Lower leg skin (tissue), 4 donors: ENCODE measurements at regions not wholly inside any gene's neighbourhood (a gene's known extent, or its start where the extent isn't known, plus 50 kb on each side); places are given as distances from the start of the nearest gene placed in this dataset.

ENCODE experiments used
- DNase-seq, 2 donors: peaks; one replicate each; pipeline ENCODE4 v3.0.0-alpha.2; 2019; ENCODE audit warnings: low spot score in 2 of 2
- H3K4me3 ChIP-seq: fragments of 200-600 bp; sonication (generic); 2 replicates; pipeline ENCODE4 v1.5.1; 2017; ENCODE audit warnings: mild to moderate bottlenecking, low read depth; ENCODE audit not compliant: poor library complexity, severe bottlenecking
- CTCF ChIP-seq, 3 donors: fragments of 450-650 bp; IDR thresholded peaks; one replicate each; pipeline ENCODE4 v1.5.1; 2016; ENCODE audit warnings: antibody characterized with exemption in 3 of 3, mild to moderate bottlenecking in 3 of 3, moderate library complexity in 2 of 3
- POLR2A ChIP-seq, 2 donors: fragments of 450-650 bp; IDR thresholded peaks; one replicate each; pipeline ENCODE4 v1.6.1; 2016 to 2017; ENCODE audit warnings: antibody characterized with exemption in 2 of 2, mild to moderate bottlenecking in 1 of 2, moderate library complexity in 1 of 2
- WGBS, 2 donors: methylation state at CpG; one replicate each; pipeline ENCODE4 v1.1.5; 2018; 5-methylcytosine and 5-hydroxymethylcytosine counted together
- intact Hi-C: fragments of 100-400 bp; cut with DNase I; formaldehyde crosslinking; loops from one replicate; pipeline ENCODE4 v1.15.0; 2023; ENCODE audit warnings: low total_unique reads

GRCh38 chr20:7601431-7601830 lies 338.8 kb downstream of the HAO1 start:
- intact Hi-C loops: no loop called here
- 32 to 57% methylated on average over 1 of the region's 1 CpG for WGBS, 2 donors
- no peak overlapping the region for H3K4me3 ChIP-seq
- no peak for DNase-seq
- TF ChIP-seq CTCF (IDR thresholded peaks at IDR 0.05): no peak

- no peak overlapping the region for H3K4me3 ChIP-seq
- TF ChIP-seq CTCF (IDR thresholded peaks at IDR 0.05) (no peak), POLR2A (IDR thresholded peaks at IDR 0.05) (no peak)
- DNase-seq: no peak
- 79 to 82% methylated on average over 3 of the region's 3 CpGs for whole genome bisulfite sequencing, 2 donors
- intact Hi-C loops: no loop called here
These were observed 333.3 kb downstream of the HAO1 start for GRCh38 chr20:7606941-7607340.

- H3K4me3 ChIP-seq: no peak overlapping the region
- DNase-seq: no peak
- 5 to 12% methylated on average over 2 of the region's 2 CpGs for WGBS, 2 donors
- intact Hi-C loops: no loop called here
- TF ChIP-seq CTCF (IDR thresholded peaks at IDR 0.05) (no peak), POLR2A (IDR thresholded peaks at IDR 0.05) (no peak)
These were observed 332.0 kb downstream of the HAO1 start for GRCh38 chr20:7608250-7608649.

- DNase-seq: no peak
- intact Hi-C loops: no loop called here
- H3K4me3 ChIP-seq: no peak overlapping the region
These were observed 331.0 kb downstream of the HAO1 start for GRCh38 chr20:7609251-7609650.

GRCh38 chr20:7610681-7611080 lies 329.6 kb downstream of the HAO1 start:
- no peak overlapping the region for H3K4me3 ChIP-seq
- intact Hi-C loops: no loop called here
- 68 to 71% methylated on average over 4 of the region's 4 CpGs for WGBS, 2 donors
- DNase-seq: no peak
- TF ChIP-seq CTCF (IDR thresholded peaks at IDR 0.05) (no peak), POLR2A (IDR thresholded peaks at IDR 0.05) (no peak)

More at GRCh38 chr20:7609251-7609650, 331.0 kb downstream of the HAO1 start:
- no peak for TF ChIP-seq POLR2A (IDR thresholded peaks at IDR 0.05)
- no peak for TF ChIP-seq CTCF (IDR thresholded peaks at IDR 0.05)

GRCh38 chr20:7617797-7618196 lies 322.5 kb downstream of the HAO1 start:
- intact Hi-C loops: no loop called here
- WGBS, 2 donors: 78 to 89% methylated on average over 2 of the region's 2 CpGs
- DNase-seq: no peak
- H3K4me3 ChIP-seq: no peak overlapping the region
- TF ChIP-seq CTCF (IDR thresholded peaks at IDR 0.05) (no peak), POLR2A (IDR thresholded peaks at IDR 0.05) (no peak)
